HepG2 (cell line): ENCODE measurements at regions not wholly inside any gene's neighbourhood (a gene's known extent, or its start where the extent isn't known, plus 50 kb on each side); places are given as distances from the start of the nearest gene placed in this dataset.

ENCODE experiments used
- ATAC-seq: fragments of 200-7000 bp; cut with Tn5 transposase; 3 replicates; pipeline ENCODE4 v1.9.1; 2020; ENCODE audit warnings: mild to moderate bottlenecking, moderate library complexity
- BruUV-seq: library from RNA; stranded (reverse); fragments of 400-500 nt; replicated peaks from 2 replicates; lab custom pipeline; 2021; lab: Mats Ljungman, UMichigan
- CTCF ChIA-PET: fragments of 300-600 bp; formaldehyde crosslinking; extraction: SDS; loops from one replicate; lab custom pipeline; 2021; ENCODE audit warnings: low total read pairs, inconsistent platforms, low intra/inter-chr PET ratio; lab: Yijun Ruan, JAX
- POLR2A ChIA-PET: fragments of 350-600 bp; sonication (Branson Sonifier 250); formaldehyde crosslinking; loops from one replicate; lab custom pipeline; 2020; ENCODE audit warnings: antibody characterized with exemption, inconsistent platforms; lab: Yijun Ruan, JAX
- DNase-seq: peaks from one replicate; pipeline ENCODE4 v3.0.0-alpha.2; 2015; ENCODE audit warnings: low spot score
- FAIRE-seq: peaks from 3 replicates; lab custom pipeline; 2011; peaks lifted over from hg19 to GRCh38; lab: Jason Lieb, UNC
- H2AFZ ChIP-seq: one replicate; pipeline ENCODE4 v1.6.1; 2011; ENCODE audit warnings: low read length, inconsistent platforms
- H3K27ac ChIP-seq: fragments of 300-600 bp; 3 replicates; pipeline ENCODE4 v1.8.0; 2011; ENCODE audit warnings: mixed run types, mild to moderate bottlenecking, mixed read lengths, low read length, inconsistent platforms; ENCODE audit not compliant: insufficient read depth; ENCODE audit errors: extremely low read length
- H3K27me3 ChIP-seq, 2 experiments: fragments of 200-600 bp in 1 of 2; 2 replicates in 1 of 2; 3 replicates in 1 of 2; pipeline versions ENCODE4 v1.6.0 to v1.8.0; 2011; ENCODE audit warnings: low read length in 2 of 2, mild to moderate bottlenecking in 2 of 2, moderate library complexity in 2 of 2, inconsistent platforms in 1 of 2; ENCODE audit not compliant: insufficient read depth in 2 of 2, control insufficient read depth in 1 of 2
- H3K36me3 ChIP-seq, 2 experiments: fragments of 200-600 bp in 1 of 2; replicated peaks in 1 of 2; 2 replicates in 1 of 2; 3 replicates in 1 of 2; pipeline versions ENCODE4 v1.5.1 to v1.8.0; 2011; ENCODE audit warnings: low read length in 2 of 2, inconsistent platforms in 1 of 2; ENCODE audit not compliant: insufficient read depth in 2 of 2, control insufficient read depth in 1 of 2
- H3K4me1 ChIP-seq: 2 replicates; pipeline ENCODE4 v1.5.1; 2012; ENCODE audit warnings: low read length, inconsistent platforms; ENCODE audit not compliant: insufficient read depth
- H3K4me2 ChIP-seq: 2 replicates; pipeline ENCODE4 v1.6.0; 2011; ENCODE audit warnings: low read depth, low read length, inconsistent platforms
- H3K4me3 ChIP-seq, 3 experiments: fragments of 200-600 bp in 1 of 3; sonication (generic), shearing (Covaris generic) in 1 of 3; replicated peaks in 1 of 3; 2 replicates each; pipeline ENCODE4 v1.5.1; 2011 to 2016; ENCODE audit warnings: low read length in 3 of 3, inconsistent platforms in 2 of 3, low read depth in 2 of 3, mild to moderate bottlenecking in 2 of 3, control low read depth in 1 of 3, mixed read lengths in 1 of 3; ENCODE audit not compliant: insufficient read depth in 1 of 3
- H3K79me2 ChIP-seq: one replicate; pipeline ENCODE4 v1.6.1; 2011; ENCODE audit warnings: low read length, inconsistent platforms; ENCODE audit not compliant: insufficient read depth
- H3K9ac ChIP-seq: 2 replicates; pipeline ENCODE4 v1.6.0; 2011; ENCODE audit warnings: mild to moderate bottlenecking, low read depth, low read length, inconsistent platforms; ENCODE audit not compliant: insufficient read depth
- H3K9me3 ChIP-seq: 2 replicates; pipeline ENCODE4 v1.5.1; 2012; ENCODE audit warnings: mild to moderate bottlenecking, low read length
- H4K20me1 ChIP-seq: 2 replicates; pipeline ENCODE4 v1.6.0; 2011; ENCODE audit warnings: inconsistent platforms, mild to moderate bottlenecking, low read length, moderate library complexity; ENCODE audit not compliant: insufficient read depth
- DZIP1 ChIP-seq: sonication (generic); formaldehyde crosslinking; IDR thresholded peaks from 2 replicates; pipeline ENCODE4 v1.5.0; 2020; ENCODE audit warnings: mild to moderate bottlenecking, missing genetic modification reagents
- HDAC1 ChIP-seq: sonication (generic); formaldehyde crosslinking; IDR thresholded peaks from 2 replicates; pipeline ENCODE4 v1.5.1; 2020; ENCODE audit warnings: mild to moderate bottlenecking, missing genetic modification reagents
- MIER2 ChIP-seq: IDR thresholded peaks from 2 replicates; pipeline ENCODE4 v1.6.1; 2016; ENCODE audit warnings: missing biosample characterization, missing genetic modification reagents
- NPAS2 ChIP-seq: sonication (generic); formaldehyde crosslinking; IDR thresholded peaks from 2 replicates; pipeline ENCODE4 v1.8.0; 2022; ENCODE audit warnings: mild to moderate bottlenecking, missing genetic modification reagents, borderline replicate concordance
- NR0B2 ChIP-seq: sonication (generic); formaldehyde crosslinking; IDR thresholded peaks from 2 replicates; pipeline ENCODE4 v1.4.0; 2020; ENCODE audit warnings: mild to moderate bottlenecking, missing genetic modification reagents
- PHB2 ChIP-seq: fragments of 450-650 bp; IDR thresholded peaks from 2 replicates; pipeline ENCODE4 v1.6.1; 2018; ENCODE audit not compliant: partially characterized antibody
- PLSCR1 ChIP-seq: sonication (generic); formaldehyde crosslinking; IDR thresholded peaks from 2 replicates; pipeline ENCODE4 v1.5.0; 2020; ENCODE audit warnings: missing genetic modification reagents, mild to moderate bottlenecking, borderline replicate concordance
- POLR2AphosphoS2 ChIP-seq: IDR thresholded peaks from 2 replicates; pipeline ENCODE4 v1.6.1; 2011; ENCODE audit warnings: low read depth, low read length, improper control_type of control experiment
- SP5 ChIP-seq: IDR thresholded peaks from 2 replicates; pipeline ENCODE4 v1.6.1; 2016; ENCODE audit warnings: low read depth, borderline replicate concordance
- STAT5B ChIP-seq: sonication (generic); formaldehyde crosslinking; IDR thresholded peaks from 2 replicates; pipeline ENCODE4 v1.4.0; 2020; ENCODE audit warnings: missing genetic modification reagents
- TCF12 ChIP-seq, 2 experiments: fragments of 450-650 bp in 1 of 2; sonication (generic) in 1 of 2; formaldehyde crosslinking in 1 of 2; IDR thresholded peaks; 2 replicates each; pipeline versions ENCODE4 v1.6.1 to v1.8.0; 2017 to 2022; ENCODE audit warnings: antibody characterized with exemption in 1 of 2, mild to moderate bottlenecking in 1 of 2, missing genetic modification reagents in 1 of 2, moderate library complexity in 1 of 2
- ZNF879 ChIP-seq: sonication (generic); formaldehyde crosslinking; IDR thresholded peaks from 2 replicates; pipeline ENCODE4 v1.8.1; 2023; ENCODE audit warnings: missing genetic modification reagents
- WGBS: methylation state at CpG from one replicate; pipeline ENCODE4 v1.1.6; 2017; ENCODE audit warnings: low lambda C conversion rate; 5-methylcytosine and 5-hydroxymethylcytosine counted together
- in situ Hi-C: cut with HindIII; loops from 2 replicates; pipeline ENCODE4 v1.10.0; 2017; ENCODE audit warnings: low pct_unique_long_range_greater_than_20kb; ENCODE audit not compliant: extremely low pct_ligation_motif_present
- intact Hi-C: fragments of 100-400 bp; cut with micrococcal nuclease; formaldehyde crosslinking; loops from one replicate; pipeline ENCODE4 v1.10.0; 2022; ENCODE audit not compliant: unreplicated experiment

GRCh38 chr3:143183665-143183964 is 64.0 kb downstream of the CHST2 start:
- H3K4me2 ChIP-seq = no peak overlapping the region
- no peaks in the 10 kb centered on the region for H3K9me3 ChIP-seq
- no peak for DNase-seq
- intact Hi-C loops = no loop called here
- WGBS = under 1% methylated on average over 4 of the region's 4 CpGs
- TF ChIP-seq MIER2 (CRISPR knock-in tag) (no peak), NPAS2 (CRISPR knock-in tag) (no peak), PLSCR1 (CRISPR knock-in tag) (no peak), PHB2 (no peak), NR0B2 (CRISPR knock-in tag) (no peak), STAT5B (CRISPR knock-in tag) (no peak), TCF12 (IDR thresholded peaks at IDR 0.05) (no peak), TCF12 (CRISPR knock-in tag; IDR thresholded peaks at IDR 0.05) (no peak), DZIP1 (no peak), HDAC1 (no peak), SP5 (CRISPR knock-in tag) (no peak), ZNF879 (CRISPR knock-in tag) (no peak), POLR2AphosphoS2 (no peak)
- no peaks in the 10 kb centered on the region for H4K20me1 ChIP-seq
- CTCF ChIA-PET = no interaction called here
- H3K27me3 ChIP-seq = no peaks in the 10 kb centered on the region
- BruUV-seq = no TSS peak
- H3K4me1 ChIP-seq = no peaks in the 10 kb centered on the region
- H3K36me3 ChIP-seq = no peaks in the 10 kb centered on the region
- POLR2A ChIA-PET = no interaction called here
- no peak for FAIRE-seq
- no peak overlapping the region for H3K4me3 ChIP-seq
- in situ Hi-C loops = no loop called here
- no peak overlapping the region for H3K9ac ChIP-seq
- no peak overlapping the region for H3K27ac ChIP-seq
- no peaks in the 10 kb centered on the region for H3K79me2 ChIP-seq
- no peak for ATAC-seq
- H2AFZ ChIP-seq = no peak overlapping the region
